H9 (cell line): ENCODE measurements at regions not wholly inside any gene's neighbourhood (a gene's known extent, or its start where the extent isn't known, plus 50 kb on each side); places are given as distances from the start of the nearest gene placed in this dataset.

ENCODE experiments used
- DNase-seq: peaks from one replicate; pipeline ENCODE4 v3.0.0-alpha.2; 2017
- H2AFZ ChIP-seq: one replicate; pipeline ENCODE4 v1.6.1; 2013; ENCODE audit warnings: mild to moderate bottlenecking, low read length, control low read depth, moderate library complexity
- H2AK5ac ChIP-seq: 2 replicates; pipeline ENCODE4 v1.6.1; 2013; ENCODE audit warnings: low read length, control low read depth, mixed read lengths; ENCODE audit not compliant: insufficient read length
- H2BK120ac ChIP-seq: one replicate; pipeline ENCODE4 v1.6.1; 2013; ENCODE audit warnings: low read depth, mild to moderate bottlenecking, low read length, control low read depth, inconsistent platforms; ENCODE audit not compliant: poor library complexity, severe bottlenecking
- H2BK12ac ChIP-seq: 2 replicates; pipeline ENCODE4 v1.6.1; 2013; ENCODE audit warnings: low read length, control low read depth, mixed read lengths, low read depth; ENCODE audit not compliant: insufficient read length
- H2BK15ac ChIP-seq: 2 replicates; pipeline ENCODE4 v1.6.1; 2013; ENCODE audit warnings: low read depth, low read length, control low read depth
- H2BK20ac ChIP-seq: one replicate; pipeline ENCODE4 v1.6.1; 2013; ENCODE audit warnings: low read depth, mild to moderate bottlenecking, low read length, control low read depth, inconsistent platforms; ENCODE audit not compliant: poor library complexity, severe bottlenecking
- H2BK5ac ChIP-seq: 2 replicates; pipeline ENCODE4 v1.6.1; 2013; ENCODE audit warnings: low read length, control low read depth, mixed read lengths; ENCODE audit not compliant: insufficient read length
- H3K14ac ChIP-seq: 2 replicates; pipeline ENCODE4 v1.6.1; 2013; ENCODE audit warnings: low read length, control low read depth; ENCODE audit not compliant: insufficient read depth
- H3K18ac ChIP-seq: 2 replicates; pipeline ENCODE4 v1.6.1; 2013; ENCODE audit warnings: low read depth, mild to moderate bottlenecking, mixed read lengths, low read length, control low read depth; ENCODE audit not compliant: insufficient read length
- H3K23ac ChIP-seq: 2 replicates; pipeline ENCODE4 v1.6.1; 2013; ENCODE audit warnings: low read length, control low read depth, mixed read lengths, low read depth; ENCODE audit not compliant: insufficient read length
- H3K23me2 ChIP-seq: 2 replicates; pipeline ENCODE4 v1.6.1; 2013; ENCODE audit warnings: low read depth, mild to moderate bottlenecking, mixed read lengths, low read length, control low read depth; ENCODE audit not compliant: insufficient read length, poor library complexity, severe bottlenecking
- H3K27ac ChIP-seq: 2 replicates; pipeline ENCODE4 v1.5.1; 2013; ENCODE audit warnings: low read length, control low read depth, mixed read lengths, low read depth; ENCODE audit not compliant: insufficient read length
- H3K27me3 ChIP-seq: 2 replicates; pipeline ENCODE4 v1.6.1; 2013; ENCODE audit warnings: low read length, control low read depth, inconsistent platforms; ENCODE audit not compliant: insufficient read depth
- H3K4ac ChIP-seq: 2 replicates; pipeline ENCODE4 v1.6.1; 2013; ENCODE audit warnings: low read depth, mild to moderate bottlenecking, control low read depth, inconsistent platforms, low read length, moderate library complexity
- H3K4me1 ChIP-seq: 2 replicates; pipeline ENCODE4 v1.6.1; 2013; ENCODE audit warnings: low read length, control low read depth, inconsistent platforms; ENCODE audit not compliant: insufficient read depth
- H3K4me2 ChIP-seq: 2 replicates; pipeline ENCODE4 v1.6.1; 2013; ENCODE audit warnings: low read length, control low read depth, mixed read lengths; ENCODE audit not compliant: insufficient read length, insufficient read depth
- H3K56ac ChIP-seq: 2 replicates; pipeline ENCODE4 v1.6.1; 2013; ENCODE audit warnings: low read depth, mild to moderate bottlenecking, mixed read lengths, low read length, control low read depth; ENCODE audit not compliant: insufficient read length
- H3K79me1 ChIP-seq: 2 replicates; pipeline ENCODE4 v1.6.1; 2013; ENCODE audit warnings: low read depth, mild to moderate bottlenecking, moderate library complexity, low read length, control low read depth, inconsistent platforms; ENCODE audit not compliant: insufficient read depth, poor library complexity, severe bottlenecking
- H3K79me2 ChIP-seq: 2 replicates; pipeline ENCODE4 v1.6.1; 2013; ENCODE audit warnings: low read length, control low read depth, inconsistent platforms; ENCODE audit not compliant: insufficient read depth
- H3K9ac ChIP-seq: 2 replicates; pipeline ENCODE4 v1.6.1; 2013; ENCODE audit warnings: low read length, control low read depth, mixed read lengths; ENCODE audit not compliant: insufficient read length; ENCODE audit errors: extremely low read depth
- H3K9me3 ChIP-seq: one replicate; pipeline ENCODE4 v1.6.1; 2013; ENCODE audit warnings: low read depth, low read length, inconsistent platforms; ENCODE audit not compliant: control insufficient read depth
- H3T11ph ChIP-seq: one replicate; pipeline ENCODE4 v1.6.1; 2013; ENCODE audit warnings: mild to moderate bottlenecking, low read length, control low read depth, inconsistent platforms
- H4K20me1 ChIP-seq: one replicate; pipeline ENCODE4 v1.6.1; 2013; ENCODE audit not compliant: control insufficient read depth, insufficient read length, insufficient read depth
- H4K5ac ChIP-seq: 2 replicates; pipeline ENCODE4 v1.6.1; 2013; ENCODE audit warnings: low read depth, mild to moderate bottlenecking, mixed read lengths, low read length, control low read depth; ENCODE audit not compliant: insufficient read length
- H4K8ac ChIP-seq: replicated peaks from 2 replicates; pipeline ENCODE4 v1.6.1; 2013; ENCODE audit warnings: low read length, control low read depth, mixed read lengths, low read depth; ENCODE audit not compliant: insufficient read length
- H4K91ac ChIP-seq: 2 replicates; pipeline ENCODE4 v1.6.1; 2013; ENCODE audit warnings: low read depth, mild to moderate bottlenecking, moderate library complexity, mixed read lengths, low read length, control low read depth; ENCODE audit not compliant: insufficient read length
- H3K27ac Mint-ChIP-seq, 3 experiments: 2 replicates in 2 of 3; 3 replicates in 1 of 3; pipeline ENCODE4 v1.8.0; 2020 to 2021; ENCODE audit warnings: mixed read lengths in 3 of 3, mild to moderate bottlenecking in 1 of 3, moderate library complexity in 1 of 3
- H3K27me3 Mint-ChIP-seq: 2 replicates; pipeline ENCODE4 v1.8.0; 2021; ENCODE audit warnings: low read depth, mild to moderate bottlenecking, moderate library complexity, mixed read lengths
- H3K36me3 Mint-ChIP-seq, 3 experiments: 2 replicates in 2 of 3; 3 replicates in 1 of 3; pipeline ENCODE4 v1.8.0; 2020 to 2021; ENCODE audit warnings: low read depth in 3 of 3, mixed read lengths in 3 of 3; ENCODE audit not compliant: insufficient read depth in 1 of 3
- H3K4me1 Mint-ChIP-seq, 2 experiments: 2 replicates each; pipeline ENCODE4 v1.8.0; 2020; ENCODE audit warnings: mixed read lengths in 2 of 2
- H3K4me3 Mint-ChIP-seq, 2 experiments: 2 replicates in 1 of 2; 3 replicates in 1 of 2; pipeline ENCODE4 v1.8.0; 2020 to 2021; ENCODE audit warnings: mild to moderate bottlenecking in 2 of 2, mixed read lengths in 2 of 2, moderate library complexity in 1 of 2
- H3K9me3 Mint-ChIP-seq, 2 experiments: 2 replicates in 1 of 2; 3 replicates in 1 of 2; pipeline ENCODE4 v1.8.0; 2020; ENCODE audit warnings: mild to moderate bottlenecking in 2 of 2, mixed read lengths in 2 of 2, moderate library complexity in 1 of 2
- CTCF ChIP-seq: fragments of 200-600 bp; sonication (generic); conservative IDR thresholded peaks from 3 replicates; pipeline ENCODE4 v1.8.0; 2021; ENCODE audit warnings: antibody characterized with exemption, mild to moderate bottlenecking
- WGBS: extraction: QIAGEN DNeasy Blood & Tissue Kit; methylation state at CpG from one replicate; pipeline ENCODE4 v1.1.7; 2013; ENCODE audit warnings: missing lambda C conversion rate, low lambda C conversion rate, mixed read lengths; ENCODE audit not compliant: insufficient read length; ENCODE audit errors: extremely low coverage; 5-methylcytosine and 5-hydroxymethylcytosine counted together

GRCh38 chr20:50412069-50412468 is 98.1 kb upstream of the PTPN1 start:
- Histone ChIP-seq H3K4me2 (no peak overlapping the region), H3K27ac (no peak overlapping the region)

More at GRCh38 chr20:50412069-50412468, 98.1 kb upstream of the PTPN1 start:
- no peak overlapping the region for H3K4ac ChIP-seq
- H2AK5ac ChIP-seq, result no peak overlapping the region
- H2BK20ac ChIP-seq, result no peak overlapping the region
- no peak overlapping the region for H4K91ac ChIP-seq
- H3K4me3 Mint-ChIP-seq, result no peak overlapping the region
- no peak overlapping the region for H4K8ac ChIP-seq
- H3T11ph ChIP-seq, result no peak overlapping the region
- peaks cover 18 to 20% of the 10 kb centered on the region in 2 experiments for H3K9me3 Mint-ChIP-seq
- no peak overlapping the region for H3K56ac ChIP-seq
- peaks cover 4 to 21% (median 4%) of the 10 kb centered on the region in 3 experiments; a peak in 5 of 7 replicates for H3K36me3 Mint-ChIP-seq
- peaks cover 31 to 33% of the 10 kb centered on the region in 2 experiments for H3K4me1 Mint-ChIP-seq
- no peak overlapping the region; a peak in 1 of 7 replicates for H3K27ac Mint-ChIP-seq
- H3K23me2 ChIP-seq, result no peaks in the 10 kb centered on the region
- no peak overlapping the region for H3K14ac ChIP-seq
- H3K4me1 ChIP-seq, result 0 out of 2 replicates have a peak, but pooled peaks cover 2% of the 10 kb centered on the region
- H3K79me1 ChIP-seq, result no peaks in the 10 kb centered on the region
- DNase-seq, result no peak
- H2BK120ac ChIP-seq, result no peak overlapping the region
- no peaks in the 10 kb centered on the region for H3K27me3 ChIP-seq
- H4K5ac ChIP-seq, result no peak overlapping the region
- H3K9me3 ChIP-seq, result no peaks in the 10 kb centered on the region
- H2BK5ac ChIP-seq, result no peak overlapping the region
- no peaks in the 10 kb centered on the region for H3K27me3 Mint-ChIP-seq
- no peak overlapping the region for H3K18ac ChIP-seq
- no peak overlapping the region for H2BK15ac ChIP-seq
- no peaks in the 10 kb centered on the region for H4K20me1 ChIP-seq
- H3K9ac ChIP-seq, result no peak overlapping the region
- WGBS, result no CpG with 5 or more reads among the region's 6 CpGs
- H3K79me2 ChIP-seq, result no peaks in the 10 kb centered on the region
- TF ChIP-seq CTCF, result no peak
- H3K23ac ChIP-seq, result no peak overlapping the region
- no peak overlapping the region for H2BK12ac ChIP-seq
- H2AFZ ChIP-seq, result no peak overlapping the region
